ENCODE measurements at regions not wholly inside any gene's neighbourhood (a gene's known extent, or its start where the extent isn't known, plus 50 kb on each side); places are given as distances from the start of the nearest gene placed in this dataset.

- intact Hi-C loops (cut with DNase I) = no loop called here
- DNase-seq (ENCODE audit: extremely low spot score) = no peak
- 45% methylated on average over 6 of the region's 6 CpGs for WGBS
Observed at GRCh38 chr7:54813398-54813797, 54.4 kb upstream of the SEC61G start.

GRCh38 chr7:54814401-54814800, 55.4 kb upstream of the SEC61G start:
- TF ChIP-seq POLR2AphosphoS5 (IDR thresholded peaks at IDR 0.05) (no peak), CTCF (IDR thresholded peaks at IDR 0.05) (no peak), POLR2A (IDR thresholded peaks at IDR 0.05; ENCODE audit: low read depth) (no peak), EP300 (IDR thresholded peaks at IDR 0.05) (no peak)
- H3K9me3 ChIP-seq = no peaks in the 10 kb centered on the region
- no peak overlapping the region for H3K4me3 ChIP-seq
- H3K4me1 ChIP-seq = peaks cover 13 to 45% (median 41%) of the 10 kb centered on the region in 4 donors
- H3K27me3 ChIP-seq = no peaks in the 10 kb centered on the region
- no peak for DNase-seq (ENCODE audit: extremely low spot score)
- H3K36me3 ChIP-seq = no peaks in the 10 kb centered on the region
- intact Hi-C loops (cut with DNase I) = no loop called here
- H3K27ac ChIP-seq (replicated peaks in 1 of 4) = no peak overlapping the region
- WGBS = 58% methylated on average over 5 of the region's 5 CpGs

More at GRCh38 chr7:54813398-54813797, 54.4 kb upstream of the SEC61G start:
- no peaks in the 10 kb centered on the region for H3K9me3 ChIP-seq
- H3K36me3 ChIP-seq = no peaks in the 10 kb centered on the region
- peak overlapping the region; percentile 10 to 78 (median 46) for H3K27ac ChIP-seq (replicated peaks in 1 of 4)
- no peak overlapping the region for H3K4me3 ChIP-seq
- H3K27me3 ChIP-seq = no peaks in the 10 kb centered on the region
- H3K4me1 ChIP-seq = peaks cover 13 to 45% (median 41%) of the 10 kb centered on the region in 4 donors
- TF ChIP-seq POLR2A (IDR thresholded peaks at IDR 0.05; ENCODE audit: low read depth) (no peak), POLR2AphosphoS5 (IDR thresholded peaks at IDR 0.05) (no peak), EP300 (IDR thresholded peaks at IDR 0.05) (no peak), CTCF (IDR thresholded peaks at IDR 0.05) (no peak)

GRCh38 chr7:54817152-54817551, 58.1 kb upstream of the SEC61G start:
- intact Hi-C loops (cut with DNase I) = no loop called here
- no peaks in the 10 kb centered on the region for H3K36me3 ChIP-seq

GRCh38 chr7:54823776-54824175, 64.8 kb upstream of the SEC61G start:
- Histone ChIP-seq H3K27ac (replicated peaks in 1 of 4) (no peak overlapping the region), H3K36me3 (no peaks in the 10 kb centered on the region), H3K9me3 (no peaks in the 10 kb centered on the region), H3K4me1 (no peaks in the 10 kb centered on the region), H3K4me3 (no peak overlapping the region), H3K27me3 (no peaks in the 10 kb centered on the region)
- 61% methylated on average over 5 of the region's 5 CpGs for WGBS
- TF ChIP-seq POLR2A (IDR thresholded peaks at IDR 0.05; ENCODE audit: low read depth) (no peak), CTCF (IDR thresholded peaks at IDR 0.05) (no peak), EP300 (IDR thresholded peaks at IDR 0.05) (no peak), POLR2AphosphoS5 (IDR thresholded peaks at IDR 0.05) (no peak)
- DNase-seq (ENCODE audit: extremely low spot score) = no peak
- intact Hi-C loops (cut with DNase I) = no loop called here

More at GRCh38 chr7:54817152-54817551, 58.1 kb upstream of the SEC61G start:
- no peak for DNase-seq (ENCODE audit: extremely low spot score)
- TF ChIP-seq POLR2A (IDR thresholded peaks at IDR 0.05; ENCODE audit: low read depth) = no peak
- TF ChIP-seq EP300 (IDR thresholded peaks at IDR 0.05) = no peak
- no peak for TF ChIP-seq CTCF (IDR thresholded peaks at IDR 0.05)
- TF ChIP-seq POLR2AphosphoS5 (IDR thresholded peaks at IDR 0.05) = no peak
- WGBS = 83% methylated on average over 5 of the region's 5 CpGs
- Histone ChIP-seq H3K9me3 (no peaks in the 10 kb centered on the region), H3K4me3 (no peak overlapping the region), H3K27ac (replicated peaks in 1 of 4) (no peak overlapping the region), H3K4me1 (peaks cover 4 to 26% (median 25%) of the 10 kb centered on the region in 4 donors), H3K27me3 (no peaks in the 10 kb centered on the region)

- no peaks in the 10 kb centered on the region for H3K4me1 ChIP-seq
- no peaks in the 10 kb centered on the region for H3K36me3 ChIP-seq
- H3K27me3 ChIP-seq = no peaks in the 10 kb centered on the region
- H3K27ac ChIP-seq (replicated peaks in 1 of 4) = no peak overlapping the region
- no peak for TF ChIP-seq EP300 (IDR thresholded peaks at IDR 0.05)
- no peak for TF ChIP-seq POLR2A (IDR thresholded peaks at IDR 0.05; ENCODE audit: low read depth)
- no peak for TF ChIP-seq CTCF (IDR thresholded peaks at IDR 0.05)
- TF ChIP-seq POLR2AphosphoS5 (IDR thresholded peaks at IDR 0.05) = no peak
- 95% methylated on average over 1 of the region's 1 CpG for WGBS
- H3K4me3 ChIP-seq = no peak overlapping the region
- DNase-seq (ENCODE audit: extremely low spot score) = no peak
- intact Hi-C loops (cut with DNase I) = no loop called here
- no peaks in the 10 kb centered on the region for H3K9me3 ChIP-seq
Observed at GRCh38 chr7:54824655-54825054, 65.6 kb upstream of the SEC61G start.
